Gastroesophageal sphincter (tissue), 3 donors: ENCODE measurements at regions not wholly inside any gene's neighbourhood (a gene's known extent, or its start where the extent isn't known, plus 50 kb on each side); places are given as distances from the start of the nearest gene placed in this dataset.

Experiments used
- CTCF ChIP-seq, 4 experiments: fragments of 200-600 bp in 2 of 4; fragments of 450-650 bp in 2 of 4; sonication (generic) in 1 of 4; IDR thresholded peaks; one replicate each; pipeline ENCODE4 v1.5.1; 2017 to 2019; ENCODE audit warnings: antibody characterized with exemption in 4 of 4, mild to moderate bottlenecking in 2 of 4, moderate library complexity in 2 of 4
- EP300 ChIP-seq: sonication (generic); formaldehyde crosslinking; IDR thresholded peaks from one replicate; pipeline ENCODE4 v1.6.1; 2017; ENCODE audit warnings: antibody characterized with exemption, mild to moderate bottlenecking
- POLR2A ChIP-seq, 2 donors: fragments of 450-650 bp; IDR thresholded peaks; one replicate each; pipeline ENCODE4 v1.6.1; 2017; ENCODE audit warnings: antibody characterized with exemption in 2 of 2, mild to moderate bottlenecking in 2 of 2, moderate library complexity in 1 of 2
- POLR2AphosphoS5 ChIP-seq: sonication (generic); formaldehyde crosslinking; IDR thresholded peaks from one replicate; pipeline ENCODE4 v1.6.1; 2017; ENCODE audit warnings: antibody characterized with exemption

- TF ChIP-seq EP300 (no peak), CTCF (IDR thresholded peaks at IDR 0.05) (peak; percentile 85 to 97 (median 93)), POLR2A (IDR thresholded peaks at IDR 0.05) (peak in 1 of 2 donors; percentile 20), POLR2AphosphoS5 (peak; percentile 81)
Observed at GRCh38 chr14:89040460-89041256, 216.2 kb downstream of the TTC8 start.
